HCT116 (cell line): ENCODE measurements at regions not wholly inside any gene's neighbourhood (a gene's known extent, or its start where the extent isn't known, plus 50 kb on each side); places are given as distances from the start of the nearest gene placed in this dataset.

Experiments used
- ATAC-seq: fragments of 200-7000 bp; cut with Tn5 transposase; 2 replicates; pipeline ENCODE4 v1.9.1; 2020; ENCODE audit warnings: mild to moderate bottlenecking, moderate library complexity
- BruUV-seq: library from RNA; stranded (reverse); fragments of 400-500 nt; replicated peaks from 2 replicates; lab custom pipeline; 2021; lab: Mats Ljungman, UMichigan
- CTCF ChIA-PET: fragments of 300-600 bp; sonication (Branson Sonifier 250); formaldehyde crosslinking; loops from one replicate; lab custom pipeline; 2021; ENCODE audit warnings: antibody characterized with exemption; lab: Charles Lee
- POLR2A ChIA-PET: fragments of 300-600, 350-600 bp; sonication (Branson Sonifier 250); formaldehyde crosslinking; loops from one replicate; lab custom pipeline; 2021; ENCODE audit warnings: antibody characterized with exemption; lab: Charles Lee
- RAD21 ChIA-PET, 2 experiments: fragments of 300-600 bp; sonication (Branson Sonifier 250); formaldehyde crosslinking; loops; one replicate each; lab custom pipeline; 2023; ENCODE audit warnings: low total read pairs in 2 of 2; ENCODE audit not compliant: uncharacterized antibody in 2 of 2, unreplicated experiment in 2 of 2, low non-redundant PET in 1 of 2; lab: Charles Lee
- DNase-seq: peaks from one replicate; pipeline ENCODE4 v3.0.0-alpha.2; 2010; ENCODE audit warnings: low read depth, low spot score
- H2AFZ ChIP-seq: fragments of 200-600 bp; shearing (Covaris generic), sonication (generic); 2 replicates; pipeline ENCODE4 v1.6.1; 2017; ENCODE audit warnings: low read depth, mixed run types, mixed read lengths, antibody characterized with exemption, low read length; ENCODE audit not compliant: poor library complexity, severe bottlenecking
- H3K27ac ChIP-seq: 2 replicates; pipeline ENCODE4 v1.5.1; 2012; ENCODE audit warnings: low read depth, low read length
- H3K27me3 ChIP-seq: fragments of 200-600 bp; sonication (generic); 2 replicates; pipeline ENCODE4 v1.6.1; 2016; ENCODE audit warnings: mixed run types, low read length, mixed read lengths; ENCODE audit not compliant: insufficient read depth
- H3K36me3 ChIP-seq, 2 experiments: fragments of 200-500 bp in 1 of 2; fragments of 200-600 bp in 1 of 2; sonication (Bioruptor generic) in 1 of 2; sonication (generic) in 1 of 2; 2 replicates each; pipeline versions ENCODE4 v1.5.1 to v1.6.1; 2014 to 2016; ENCODE audit warnings: low read length in 2 of 2, inconsistent platforms in 1 of 2, mixed read lengths in 1 of 2, mixed run types in 1 of 2; ENCODE audit not compliant: insufficient read depth in 2 of 2, control insufficient read depth in 1 of 2
- H3K4me1 ChIP-seq, 2 experiments: fragments of 200-600 bp in 1 of 2; sonication (generic) in 1 of 2; 2 replicates each; pipeline versions ENCODE4 v1.5.1 to v1.6.1; 2012 to 2017; ENCODE audit warnings: low read length in 2 of 2, inconsistent platforms in 1 of 2, mild to moderate bottlenecking in 1 of 2, mixed read lengths in 1 of 2, mixed run types in 1 of 2, moderate library complexity in 1 of 2; ENCODE audit not compliant: insufficient read depth in 2 of 2, control insufficient read depth in 1 of 2
- H3K4me2 ChIP-seq: fragments of 200-600 bp; sonication (generic); 2 replicates; pipeline ENCODE4 v1.6.1; 2017; ENCODE audit warnings: mixed run types, low read length, mixed read lengths
- H3K4me3 ChIP-seq, 2 experiments: fragments of 200-600 bp in 1 of 2; sonication (generic) in 1 of 2; replicated peaks in 1 of 2; 2 replicates each; pipeline ENCODE4 v1.5.1; 2011 to 2016; ENCODE audit warnings: low read length in 2 of 2, control low read depth in 1 of 2, low read depth in 1 of 2, mild to moderate bottlenecking in 1 of 2, mixed read lengths in 1 of 2, mixed run types in 1 of 2
- H3K79me2 ChIP-seq: fragments of 200-600 bp; sonication (generic); 2 replicates; pipeline ENCODE4 v1.6.1; 2017; ENCODE audit warnings: mild to moderate bottlenecking, mixed run types, low read length, moderate library complexity, mixed read lengths; ENCODE audit not compliant: insufficient read depth
- H3K9ac ChIP-seq: fragments of 200-600 bp; sonication (generic); 2 replicates; pipeline ENCODE4 v1.6.1; 2016; ENCODE audit warnings: low read length, mixed read lengths
- H3K9me2 ChIP-seq: fragments of 200-600 bp; sonication (generic), shearing (Covaris generic); 2 replicates; pipeline ENCODE4 v1.6.1; 2017; ENCODE audit warnings: mixed run types, mild to moderate bottlenecking, moderate library complexity; ENCODE audit not compliant: insufficient read depth
- H3K9me3 ChIP-seq, 2 experiments: fragments of 200-500 bp in 1 of 2; fragments of 200-600 bp in 1 of 2; sonication (Bioruptor generic) in 1 of 2; sonication (generic) in 1 of 2; 2 replicates each; pipeline ENCODE4 v1.6.1; 2014 to 2017; ENCODE audit warnings: low read length in 2 of 2, mixed read lengths in 2 of 2, inconsistent platforms in 1 of 2, low read depth in 1 of 2, mild to moderate bottlenecking in 1 of 2, mixed run types in 1 of 2, moderate library complexity in 1 of 2; ENCODE audit not compliant: control insufficient read depth in 1 of 2, insufficient read depth in 1 of 2
- H4K20me1 ChIP-seq: fragments of 200-600 bp; sonication (generic), shearing (Covaris generic); 2 replicates; pipeline ENCODE4 v1.6.1; 2017; ENCODE audit warnings: mixed run types, mild to moderate bottlenecking, moderate library complexity; ENCODE audit not compliant: insufficient read depth
- POLR2AphosphoS5 ChIP-seq: IDR thresholded peaks from 2 replicates; pipeline ENCODE4 v1.6.1; 2011; ENCODE audit warnings: mild to moderate bottlenecking, low read depth, low read length, moderate library complexity
- SRF ChIP-seq: IDR thresholded peaks from 2 replicates; pipeline ENCODE4 v1.6.1; 2012; ENCODE audit warnings: low read depth
- ZNF274 ChIP-seq: fragments of 200-500 bp; sonication (Bioruptor generic); IDR thresholded peaks from 2 replicates; pipeline ENCODE4 v1.6.1; 2014; ENCODE audit warnings: mild to moderate bottlenecking, low read depth, low read length, inconsistent platforms
- intact Hi-C: fragments of 100-400 bp; cut with micrococcal nuclease; formaldehyde crosslinking; loops from 2 replicates; pipeline ENCODE4 v1.10.0; 2022

- CTCF ChIA-PET: no interaction called here
- POLR2A ChIA-PET: no interaction called here
Observed at GRCh38 chr9:71171517-71171916, 50.1 kb upstream of the TRPM3 start.

More at GRCh38 chr9:71171517-71171916, 50.1 kb upstream of the TRPM3 start:
- Histone ChIP-seq H3K27me3 (0 out of 2 replicates have a peak, but pooled peaks cover 3% of the 10 kb centered on the region), H3K79me2 (no peaks in the 10 kb centered on the region), H3K36me3 (no peaks in the 10 kb centered on the region), H3K27ac (no peak overlapping the region), H3K4me1 (no peaks in the 10 kb centered on the region), H3K4me3 (no peak overlapping the region), H3K4me2 (no peak overlapping the region), H3K9me2 (no peaks in the 10 kb centered on the region), H3K9ac (no peak overlapping the region), H4K20me1 (no peaks in the 10 kb centered on the region), H2AFZ (no peak overlapping the region), H3K9me3 (no peaks in the 10 kb centered on the region)
- TF ChIP-seq ZNF274 (no peak), POLR2AphosphoS5 (no peak), SRF (no peak)
- no TSS peak for BruUV-seq
- RAD21 ChIA-PET: no interaction called here
- DNase-seq (no peak), ATAC-seq (no peak)
- intact Hi-C loops: no loop called here
